Fibroblast of skin of scalp (primary cell): ENCODE measurements at regions not wholly inside any gene's neighbourhood (a gene's known extent, or its start where the extent isn't known, plus 50 kb on each side); places are given as distances from the start of the nearest gene placed in this dataset.

Experiments used
- DNase-seq: peaks from one replicate; pipeline ENCODE4 v3.0.0-alpha.2; 2013

DNA sequence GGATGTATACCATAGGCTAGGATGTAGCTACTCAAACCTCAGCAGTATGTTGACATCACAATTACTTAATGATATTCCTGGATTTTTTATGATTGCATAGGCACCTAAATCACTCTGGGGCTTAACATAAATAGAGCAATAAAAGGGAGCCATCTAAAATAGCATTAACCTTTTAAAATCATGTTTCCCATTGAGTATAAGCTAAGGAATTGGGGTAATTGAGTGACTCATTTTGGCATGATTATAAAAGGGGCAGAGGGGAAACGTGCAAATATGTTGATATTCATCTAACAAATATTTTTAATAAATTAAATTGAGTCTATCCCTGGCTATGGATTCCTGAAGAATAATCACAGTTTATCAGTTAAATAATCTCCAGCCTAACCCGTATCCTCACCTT, 74.0 kb upstream of the ADGRF1 start:
- DNase-seq: no peak

DNA sequence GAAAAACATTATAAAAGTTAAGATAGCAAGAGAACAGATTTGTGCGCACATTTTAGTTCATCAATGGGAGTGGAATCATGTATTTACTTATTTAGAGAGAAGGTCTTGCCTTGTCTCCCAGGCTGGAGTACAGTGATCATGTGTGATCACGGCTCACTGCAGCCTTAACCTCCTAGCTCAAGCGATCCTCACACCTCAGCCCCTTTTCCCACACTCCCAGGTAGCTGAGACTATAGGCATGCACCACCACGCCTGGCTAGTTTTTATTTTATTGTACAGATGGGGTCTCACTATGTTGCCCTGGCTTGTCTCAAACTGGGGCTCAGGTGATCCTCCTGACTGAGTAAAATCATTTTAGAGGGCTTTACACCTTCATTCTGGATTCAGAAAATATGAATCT, 72.3 kb upstream of the ADGRF1 start:
- no peak for DNase-seq

DNA sequence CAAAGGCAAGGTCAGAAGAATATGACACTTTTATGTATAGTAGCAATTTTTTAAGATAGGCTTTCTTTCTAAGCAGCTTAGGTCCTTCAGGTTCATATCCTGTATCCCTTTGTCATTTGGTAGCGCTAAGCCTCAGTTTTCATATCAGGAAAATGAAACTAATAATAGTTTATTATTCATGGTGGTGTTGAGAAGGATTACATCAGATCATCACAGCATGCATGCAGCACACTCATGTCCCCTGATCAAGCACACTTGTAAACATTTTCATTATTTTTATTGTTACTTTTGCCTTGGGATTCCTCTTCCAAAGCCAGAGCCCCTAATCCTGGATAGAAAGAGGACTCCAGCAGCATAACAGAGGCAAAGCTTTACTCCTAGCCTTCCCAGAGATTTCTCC, 70.2 kb upstream of the ADGRF1 start:
- DNase-seq: peak; percentile 32

DNA sequence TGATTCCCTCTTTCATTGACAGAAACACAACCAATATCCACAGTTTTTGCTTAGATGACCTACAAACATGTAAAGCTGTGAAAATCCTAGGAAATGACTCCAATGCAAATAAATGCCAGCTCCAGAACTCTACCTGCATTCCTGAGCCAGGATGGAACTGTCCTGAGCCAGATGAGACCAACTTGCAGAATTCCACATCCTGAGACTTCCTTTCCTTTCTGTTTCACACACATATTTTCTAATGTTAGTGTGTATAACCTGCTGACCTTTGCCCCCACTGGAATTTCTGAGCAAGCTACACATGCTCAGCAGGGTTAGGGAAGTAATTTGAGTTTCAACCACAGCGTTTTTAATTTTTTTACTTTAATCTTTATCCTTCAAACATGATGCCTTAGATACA, 69.6 kb upstream of the ADGRF1 start:
- peak; percentile 28 for DNase-seq

DNA sequence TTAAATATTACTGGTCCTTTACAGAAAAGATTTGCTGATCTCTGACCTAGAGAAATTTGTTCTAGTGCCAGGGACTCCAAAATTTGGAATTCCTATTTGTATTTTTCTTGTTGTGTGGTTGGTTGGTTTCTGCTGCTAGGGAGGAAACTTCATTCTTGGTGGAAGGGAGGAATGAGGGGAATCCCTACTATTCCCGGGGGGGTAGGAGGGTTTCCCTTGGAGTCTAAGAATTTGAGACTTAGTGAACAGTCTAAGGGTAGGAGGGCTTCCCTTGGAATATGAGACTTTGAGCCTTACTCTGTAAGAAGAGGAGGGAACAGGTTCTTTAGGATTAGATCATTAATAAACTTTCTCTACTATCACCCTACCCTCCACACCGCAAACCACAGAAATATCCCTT, 67.1 kb upstream of the ADGRF1 start:
- peak; percentile 58 for DNase-seq

DNA sequence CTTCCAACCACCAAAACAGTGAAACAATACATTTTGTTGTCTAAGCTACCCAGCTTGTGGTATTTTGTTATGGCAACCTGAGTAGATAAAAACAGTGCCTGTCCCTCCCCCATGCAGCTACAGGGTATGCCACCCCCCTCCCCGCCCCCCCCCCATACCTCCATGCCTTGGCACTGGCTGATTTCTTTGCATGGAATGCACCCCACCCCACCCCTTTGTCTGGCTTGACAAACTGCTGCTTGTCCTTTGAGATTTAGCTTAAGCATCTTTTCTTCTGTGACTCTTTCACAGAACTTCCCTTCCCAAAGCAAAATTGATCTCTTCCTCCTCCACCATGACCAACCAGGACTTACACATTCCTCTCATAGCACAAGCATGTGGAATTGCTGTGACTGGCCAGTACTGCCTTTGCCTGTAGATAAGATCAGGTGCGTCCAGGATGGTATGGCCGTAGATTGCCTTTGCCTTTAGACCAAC, 64.6 kb upstream of the ADGRF1 start:
- no peak for DNase-seq

DNA sequence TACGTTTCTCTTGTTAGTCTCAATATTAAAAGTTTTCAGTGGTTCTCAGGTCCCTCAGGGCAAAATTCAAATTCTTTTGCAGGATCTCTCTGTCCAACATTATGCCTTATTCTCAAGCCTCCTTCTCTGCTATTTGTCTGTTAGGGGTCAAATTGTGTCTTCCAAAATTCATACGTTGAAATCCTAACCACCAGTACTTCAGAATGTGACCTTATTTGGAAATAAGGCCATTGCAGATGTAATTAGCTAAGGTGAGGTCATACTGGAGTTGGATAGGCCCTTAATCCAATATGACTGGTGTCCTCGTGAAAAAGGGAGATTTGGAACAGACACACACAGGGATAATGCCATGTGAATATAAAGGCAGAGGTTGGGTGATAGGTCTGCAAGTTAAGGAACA, 64.1 kb upstream of the ADGRF1 start:
- no peak for DNase-seq

DNA sequence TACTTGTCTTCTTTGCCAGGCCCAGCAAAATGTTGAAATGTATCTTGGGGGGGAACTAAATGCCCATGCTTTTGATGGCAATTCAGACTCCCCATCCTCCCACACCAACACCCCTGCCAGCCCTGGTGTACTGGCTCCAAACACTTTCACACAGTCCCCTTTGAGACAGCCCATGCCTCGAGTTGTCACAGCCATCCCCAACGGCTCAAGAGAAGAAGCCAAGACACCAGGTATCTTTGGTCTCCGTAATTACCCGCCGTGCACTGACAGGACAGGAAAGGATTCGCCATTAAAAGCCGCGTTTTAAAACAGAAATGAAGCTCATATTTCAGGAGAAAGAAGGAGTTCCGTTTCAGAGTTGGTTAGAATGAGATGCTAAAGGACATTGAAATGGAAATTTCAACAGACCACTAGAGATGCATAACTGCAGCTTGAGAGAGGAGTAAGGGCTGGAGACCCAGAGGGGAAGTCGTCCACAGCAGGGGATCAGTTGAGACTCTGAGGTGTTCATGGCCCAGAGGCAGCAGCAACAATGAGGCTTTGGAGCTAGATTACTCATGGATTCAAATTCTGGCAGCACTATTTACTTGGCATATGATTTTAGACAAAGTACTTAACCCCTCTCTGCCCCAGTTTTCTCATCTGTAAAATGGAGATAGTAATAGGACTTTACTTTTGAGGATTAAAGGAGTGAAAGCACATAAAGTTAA, 63.5 kb upstream of the ADGRF1 start:
- no peak for DNase-seq

DNA sequence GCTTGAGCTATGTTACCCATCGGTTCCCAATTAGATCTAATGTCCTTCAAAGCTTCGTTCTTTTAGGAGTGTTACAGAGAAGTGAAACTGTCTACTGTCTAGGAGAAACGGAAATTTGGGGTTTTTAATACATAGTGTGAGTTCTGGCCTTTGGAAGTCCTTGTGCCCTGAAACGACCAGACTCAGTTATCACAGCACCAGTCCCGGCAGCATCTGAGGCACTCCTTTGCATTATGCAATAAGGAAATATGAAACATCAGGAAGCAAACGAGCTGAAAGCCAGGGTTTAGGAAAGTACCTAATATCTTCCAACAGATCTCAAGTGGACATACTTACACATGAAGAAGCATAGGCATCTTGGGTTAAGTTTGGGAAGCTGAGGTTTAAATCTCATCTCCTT, 61.8 kb upstream of the ADGRF1 start:
- DNase-seq: no peak

DNA sequence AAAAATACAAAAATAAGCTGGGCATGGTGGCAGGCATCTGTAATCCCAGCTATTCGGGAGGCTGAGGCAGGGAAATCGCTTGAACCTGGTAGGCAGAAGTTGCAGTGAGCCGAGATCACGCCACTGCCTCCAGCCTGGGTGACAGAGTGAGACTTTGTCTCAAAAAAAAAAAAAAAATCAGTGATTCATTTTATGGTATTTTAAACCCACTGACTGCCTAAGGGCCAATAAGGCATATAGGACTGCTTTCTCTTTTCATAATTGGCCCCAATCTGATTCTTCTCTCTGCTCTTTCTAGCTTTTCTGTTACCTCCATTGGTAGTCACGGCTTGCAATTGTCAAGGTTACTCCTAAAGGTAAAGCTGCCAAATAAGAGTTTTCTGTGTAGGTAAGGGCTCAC, 60.2 kb upstream of the ADGRF1 start:
- no peak for DNase-seq

DNA sequence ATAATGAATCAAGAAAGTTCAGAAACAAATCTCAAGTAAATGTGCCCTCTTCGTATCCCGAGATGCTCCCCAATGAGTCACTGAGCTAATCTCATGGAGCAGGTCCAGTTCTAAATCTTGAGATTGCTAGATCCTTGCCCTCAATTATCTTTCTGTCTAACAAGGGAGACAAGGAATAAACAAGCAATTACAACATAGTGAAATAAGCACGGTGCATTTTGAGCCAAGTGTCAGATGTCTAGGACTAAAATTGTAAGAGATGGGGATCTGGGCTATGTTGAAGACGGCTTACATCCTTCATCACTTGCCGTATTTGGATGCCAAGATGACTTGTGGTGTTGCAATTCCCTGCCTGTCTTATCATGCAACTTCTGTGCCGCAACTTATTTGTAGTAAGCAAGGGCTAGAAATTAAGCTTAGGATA, 56.5 kb upstream of the ADGRF1 start:
- DNase-seq: no peak

DNA sequence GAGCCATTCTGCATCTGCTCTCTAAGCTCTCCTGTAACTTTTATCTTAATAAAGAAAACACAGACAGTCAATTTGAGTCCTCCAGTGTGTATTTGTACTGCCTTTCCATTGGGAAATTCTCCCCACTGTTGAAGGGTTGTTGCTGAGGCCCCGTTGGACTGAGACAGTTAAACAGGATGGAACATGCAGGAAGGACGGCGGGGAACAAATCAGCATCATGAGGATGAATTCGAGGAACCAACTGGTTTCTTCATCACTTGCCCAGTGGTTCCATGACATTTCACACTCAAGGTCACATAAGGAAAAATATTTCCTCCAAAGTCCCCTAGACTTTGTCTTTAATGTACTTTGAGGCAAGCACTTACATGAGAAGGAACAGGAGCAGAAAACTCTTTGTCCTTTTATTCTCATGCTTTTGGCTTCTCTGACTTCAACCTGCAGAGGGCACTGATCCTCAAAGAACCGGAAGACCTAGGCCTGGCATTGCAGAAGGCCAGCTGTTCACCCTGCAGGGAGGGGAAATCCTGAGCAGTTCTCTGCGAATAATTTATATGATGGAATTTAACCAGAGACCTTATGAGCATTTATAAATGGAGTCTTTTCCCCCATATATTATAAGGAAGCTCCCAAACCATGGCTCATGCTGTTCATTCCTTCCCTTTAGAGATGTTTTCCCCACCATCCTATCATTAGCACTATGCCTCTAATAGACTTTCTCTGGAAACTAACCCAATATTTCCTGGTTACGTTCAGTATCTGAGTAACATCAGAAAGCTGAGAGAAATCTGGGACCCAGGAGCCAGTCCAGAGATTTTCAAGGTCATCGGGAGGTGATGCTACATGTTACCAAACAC, 55.2 kb upstream of the ADGRF1 start:
- DNase-seq: peak; percentile 74

DNA sequence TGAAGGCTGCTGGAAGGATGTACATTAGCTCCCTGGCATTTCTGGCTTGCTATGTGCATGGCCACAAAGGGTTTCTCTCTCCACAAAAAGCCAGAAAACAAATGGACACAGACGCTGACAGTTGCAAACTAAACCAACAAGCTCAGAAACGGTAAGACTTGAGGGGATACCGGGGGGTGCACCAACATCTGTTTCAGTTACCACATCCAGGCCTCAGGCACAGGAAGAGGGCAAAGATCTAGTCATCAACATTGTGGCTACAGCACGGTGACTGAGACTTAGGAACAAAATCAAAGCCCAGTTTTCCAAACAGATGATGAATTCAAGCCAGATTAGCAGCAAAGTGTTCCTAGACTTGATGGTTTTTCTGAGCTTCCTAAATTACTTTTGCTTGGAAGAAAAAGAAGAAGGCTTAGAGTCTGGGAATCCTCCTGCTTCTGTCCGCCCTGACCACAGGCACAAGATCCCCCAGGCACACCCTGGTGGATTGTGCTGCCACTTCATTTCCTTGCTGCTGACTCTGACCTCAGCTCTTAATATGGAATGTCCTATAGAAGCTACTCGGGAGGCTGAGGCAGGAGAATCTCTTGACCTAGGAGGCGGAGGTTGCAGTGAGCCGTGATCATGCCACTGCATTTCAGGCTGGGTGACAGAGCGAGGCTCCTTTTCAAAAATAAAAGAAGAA, 54.2 kb upstream of the ADGRF1 start:
- DNase-seq: no peak

DNA sequence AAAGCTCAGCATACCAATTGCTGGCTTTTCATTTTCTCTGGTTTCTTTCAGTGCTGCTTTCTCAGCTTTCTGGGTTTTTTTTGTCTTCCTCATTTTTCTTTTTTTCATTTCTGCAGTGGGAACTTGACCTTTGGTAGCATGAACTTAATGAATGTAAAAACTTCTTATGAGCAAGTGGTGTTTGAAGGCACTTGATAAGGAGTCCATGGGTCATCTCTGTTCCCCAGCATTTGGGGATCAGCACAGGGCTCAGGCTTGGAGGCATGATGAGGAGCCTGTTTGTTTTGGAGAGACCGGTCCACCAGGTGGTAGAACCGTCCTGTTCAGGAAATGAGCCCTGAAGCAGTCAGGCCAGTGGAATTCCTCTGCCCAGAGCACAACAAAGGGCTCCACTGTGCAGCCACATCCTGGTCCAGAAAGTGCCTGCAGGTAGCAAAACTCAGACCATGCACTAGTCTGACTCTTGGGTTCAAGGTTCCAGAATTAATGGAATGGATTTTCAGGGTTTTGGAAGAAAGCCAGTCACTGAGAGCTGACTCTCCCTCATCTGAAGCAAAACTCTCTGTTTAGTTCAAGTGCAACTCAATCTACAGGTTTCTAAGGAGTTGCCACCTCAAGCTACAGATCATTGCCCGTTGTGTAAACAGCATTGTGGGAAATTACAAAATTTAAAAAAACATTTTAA, 52.3 kb upstream of the ADGRF1 start:
- DNase-seq: no peak

DNA sequence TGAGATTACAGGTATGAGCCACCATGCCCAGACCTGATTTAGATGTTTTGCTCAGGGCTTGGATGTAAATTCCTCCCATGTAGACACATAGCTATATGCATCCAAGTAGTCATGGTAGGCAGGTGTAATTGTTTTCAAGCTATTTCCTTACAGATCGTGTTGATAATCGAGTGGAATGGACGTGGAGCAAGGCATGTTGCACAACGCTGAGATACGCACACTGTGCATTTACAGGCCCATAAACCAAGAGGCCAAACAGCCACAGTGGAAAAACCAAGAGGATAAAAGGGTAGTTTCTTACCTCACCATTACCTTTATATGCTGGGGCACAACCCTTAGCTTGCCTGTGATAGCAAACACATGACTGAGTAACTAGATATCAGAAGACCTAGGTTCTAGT, 51.0 kb upstream of the ADGRF1 start:
- DNase-seq: no peak

DNA sequence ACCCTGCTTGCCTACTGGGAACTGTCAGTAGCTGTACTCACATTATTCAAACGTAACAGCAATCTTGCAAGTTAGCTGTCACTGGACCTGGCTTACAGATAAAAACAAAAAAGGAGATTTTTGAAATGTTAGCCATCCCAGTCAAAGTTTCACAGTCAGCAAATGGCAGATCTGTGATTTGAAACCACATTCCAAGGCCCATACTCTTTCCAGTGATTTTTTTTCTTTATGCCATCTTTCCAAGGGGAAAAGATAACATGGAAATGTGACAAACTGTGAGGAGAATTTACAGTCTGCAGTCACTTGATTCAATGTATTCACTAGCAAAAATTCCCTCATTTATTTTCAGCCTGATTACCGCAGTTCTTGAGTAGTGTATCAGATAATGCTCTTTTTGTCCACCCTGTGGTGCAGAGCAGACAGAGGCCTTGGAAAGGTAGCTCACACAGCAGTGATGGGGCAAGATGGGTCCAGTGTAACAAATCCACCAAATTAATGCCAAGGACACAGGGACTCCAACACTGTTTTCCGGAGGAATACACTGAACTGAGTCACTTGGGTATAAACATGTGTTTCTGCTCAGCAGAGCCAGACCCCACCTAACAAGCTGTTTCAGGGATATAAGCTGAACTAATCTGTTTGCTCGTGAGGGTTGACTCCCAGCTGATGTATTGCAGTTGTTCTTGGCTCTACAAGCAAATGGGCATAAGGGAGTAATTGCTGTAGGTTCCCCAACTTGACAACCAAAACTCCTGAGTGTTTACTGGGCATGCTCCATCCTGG, 49.9 kb upstream of the ADGRF1 start:
- no peak for DNase-seq
